Stimulated activated CD4-positive, alpha-beta T cell treated with anti-CD3 and anti-CD28 coated beads, Interleukin-12 subunit alpha, Interleukin-12 subunit beta, amount 100 ng/mL, for 4 hours (primary cell): ENCODE measurements at regions not wholly inside any gene's neighbourhood (a gene's known extent, or its start where the extent isn't known, plus 50 kb on each side); places are given as distances from the start of the nearest gene placed in this dataset.
"Not testable (repeated sequence)": the region's sequence is repeated elsewhere in the genome, so short reads cannot be mapped to it uniquely, and the experiment has no call there.

Experiments used
- DNase-seq: peaks from one replicate; pipeline ENCODE4 v3.0.0-alpha.2; 2020

DNA sequence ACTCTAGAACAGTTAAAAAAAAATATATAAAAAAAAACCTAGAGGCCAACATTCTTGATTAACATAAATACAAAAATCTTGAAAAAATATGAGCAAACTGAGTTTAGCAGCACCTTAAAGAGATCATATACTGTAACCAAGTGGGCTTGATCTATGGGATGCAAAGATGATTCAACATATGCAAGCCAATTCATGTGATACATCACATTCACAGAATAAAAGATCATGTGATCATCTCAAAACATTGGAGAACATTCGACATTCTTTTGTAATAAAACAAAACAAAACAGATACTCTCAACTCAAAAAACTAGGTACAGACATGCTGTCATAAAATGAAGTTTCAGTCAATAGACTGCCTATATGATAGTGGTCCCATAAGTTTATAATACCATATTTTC is 165.4 kb upstream of the NDST4 start:
- no peak for DNase-seq

- DNase-seq: no peak
Observed at GRCh38 chr4:115275615-115276014, 162.2 kb upstream of the NDST4 start.

DNA sequence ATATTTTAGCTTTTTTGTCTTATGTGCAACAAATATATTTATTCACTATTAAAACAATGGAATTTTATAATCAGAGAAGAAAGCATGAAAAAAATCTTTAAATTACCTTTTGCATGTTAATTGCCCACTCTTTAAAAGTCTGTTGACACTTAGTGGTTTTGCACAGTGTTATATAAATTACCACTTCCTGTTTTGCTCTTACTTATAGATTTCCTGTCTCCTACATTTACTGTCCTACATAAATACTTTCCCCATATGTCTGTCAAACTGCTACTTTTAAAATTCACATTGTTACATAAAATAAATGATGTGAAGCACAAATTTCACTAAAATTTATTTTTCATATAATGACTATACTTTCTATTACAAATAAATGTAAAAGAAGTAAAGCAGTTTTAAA is 161.1 kb upstream of the NDST4 start:
- DNase-seq: no peak

DNA sequence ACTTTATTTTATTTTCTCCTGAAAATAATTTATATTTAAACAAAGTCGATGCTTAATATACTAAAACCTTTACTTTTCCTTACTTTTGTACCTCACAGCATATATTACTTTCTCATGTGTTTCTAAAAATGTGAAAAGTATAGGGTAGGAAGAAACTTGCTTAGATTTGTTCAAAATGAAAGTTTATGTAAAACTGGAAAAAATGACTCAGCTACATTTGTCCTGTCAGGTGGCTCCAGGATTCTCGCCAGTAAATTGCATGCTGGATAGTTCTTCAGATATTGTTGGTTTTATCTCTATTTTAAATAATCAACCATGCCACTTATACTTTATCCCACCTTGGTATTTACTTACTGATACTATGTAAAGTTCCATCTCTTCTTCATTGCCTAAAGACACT is 159.2 kb upstream of the NDST4 start:
- no peak for DNase-seq

GRCh38 chr4:115272185-115272584 is 158.8 kb upstream of the NDST4 start:
- no peak for DNase-seq

DNA sequence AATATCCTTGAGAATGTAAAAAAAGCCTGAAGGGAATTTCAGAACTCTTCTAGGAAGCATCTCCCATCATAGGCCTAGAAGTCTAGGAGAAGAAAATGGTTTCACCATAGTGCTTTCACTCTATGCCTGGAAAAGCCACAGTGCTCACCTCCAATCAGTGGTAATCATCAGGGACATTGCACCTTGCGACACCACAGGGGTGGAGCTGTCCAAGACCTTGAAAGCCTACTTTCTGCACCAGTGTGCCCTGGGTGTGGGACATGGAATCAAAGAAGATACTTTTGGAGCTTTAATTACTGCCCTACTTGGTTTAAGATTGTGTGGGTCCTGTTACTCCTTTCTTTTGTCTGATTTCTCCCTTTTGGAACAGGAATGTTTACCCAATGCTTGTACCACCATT is 146.8 kb upstream of the NDST4 start:
- DNase-seq: no peak

- no peak for DNase-seq
Observed at GRCh38 chr4:115259642-115260041, 146.2 kb upstream of the NDST4 start.

DNA sequence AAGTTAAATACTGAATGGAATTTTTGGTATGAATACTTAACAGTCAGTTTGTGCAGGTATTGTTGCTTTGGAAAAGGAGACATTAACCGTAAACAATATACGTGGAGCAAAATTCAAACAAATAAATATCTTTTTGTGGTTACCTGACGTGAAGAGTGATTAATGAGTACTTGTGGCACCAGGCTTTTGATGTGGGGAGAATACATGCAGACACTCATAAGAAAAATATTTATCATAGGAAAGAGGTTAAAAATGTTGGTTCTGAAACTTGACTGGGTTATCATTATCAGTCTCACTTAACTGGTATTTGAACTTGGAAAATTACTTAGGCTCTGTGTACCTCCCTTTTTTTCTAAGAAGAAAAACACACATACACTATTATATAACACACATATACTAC is 136.4 kb upstream of the NDST4 start:
- DNase-seq: no peak

GRCh38 chr4:115234405-115235093 is 121.1 kb upstream of the NDST4 start:
- DNase-seq: no peak

GRCh38 chr4:115233600-115233999 is 120.2 kb upstream of the NDST4 start:
- no peak for DNase-seq

GRCh38 chr4:115229873-115230272 is 116.5 kb upstream of the NDST4 start:
- DNase-seq: no peak

DNA sequence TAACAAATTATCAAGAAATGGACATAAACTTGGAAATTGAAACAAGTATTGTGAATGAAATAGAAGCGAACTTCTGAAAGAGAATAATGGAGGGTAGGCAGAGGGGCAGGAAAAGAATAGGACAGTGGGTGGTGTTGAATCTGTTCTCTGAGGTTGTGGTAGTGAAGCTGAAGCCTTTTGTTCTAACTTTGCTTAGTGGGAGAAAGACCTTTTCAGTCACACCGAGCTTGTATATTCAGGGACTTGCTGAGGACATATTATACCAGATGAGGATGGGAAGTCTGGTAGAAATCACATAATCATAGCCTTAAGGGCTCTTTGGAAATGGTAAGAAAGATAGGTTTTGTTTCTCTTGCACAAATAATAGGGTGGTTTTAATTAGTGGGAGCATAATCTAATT is 115.4 kb upstream of the NDST4 start:
- no peak for DNase-seq

DNA sequence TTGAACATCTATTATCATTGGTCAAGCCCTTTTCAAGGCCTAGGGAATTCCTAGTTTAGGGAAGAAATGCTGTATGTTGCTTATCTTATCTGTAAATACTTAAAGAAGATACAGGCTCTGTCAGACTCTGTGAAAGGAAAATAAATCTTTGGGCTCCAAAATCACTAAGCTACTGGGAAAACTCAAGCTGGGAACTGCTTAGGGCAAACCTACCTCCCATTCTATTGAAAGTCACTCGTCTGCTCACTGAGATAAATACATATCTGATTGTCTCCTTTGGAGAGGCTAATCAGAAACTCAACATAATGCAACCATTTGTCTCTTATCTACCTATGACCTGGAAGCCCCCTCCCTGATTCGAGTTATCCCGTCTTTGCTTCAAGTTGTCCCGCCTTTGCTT is 108.6 kb upstream of the NDST4 start:
- no peak for DNase-seq

DNA sequence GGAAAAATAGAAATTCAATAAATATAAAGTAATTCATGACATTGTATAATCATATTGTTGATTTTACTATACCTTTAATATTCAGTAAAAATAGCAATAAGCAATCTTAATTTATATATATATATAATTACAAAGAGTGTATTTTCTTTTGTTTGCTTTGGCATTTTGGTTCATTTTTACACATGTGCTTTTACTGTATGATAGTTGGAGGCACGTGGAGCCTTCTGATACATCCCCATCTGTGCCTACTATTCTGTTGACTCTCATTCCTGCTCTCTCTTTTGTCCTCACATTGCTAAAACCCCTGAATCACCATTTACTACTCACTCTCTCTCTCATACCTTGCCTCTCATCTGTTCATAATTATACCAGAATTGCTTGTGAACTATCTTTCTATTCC is 106.4 kb upstream of the NDST4 start:
- DNase-seq: no peak

- DNase-seq: no peak
Observed at GRCh38 chr4:115219315-115219860, 106.0 kb upstream of the NDST4 start.

DNA sequence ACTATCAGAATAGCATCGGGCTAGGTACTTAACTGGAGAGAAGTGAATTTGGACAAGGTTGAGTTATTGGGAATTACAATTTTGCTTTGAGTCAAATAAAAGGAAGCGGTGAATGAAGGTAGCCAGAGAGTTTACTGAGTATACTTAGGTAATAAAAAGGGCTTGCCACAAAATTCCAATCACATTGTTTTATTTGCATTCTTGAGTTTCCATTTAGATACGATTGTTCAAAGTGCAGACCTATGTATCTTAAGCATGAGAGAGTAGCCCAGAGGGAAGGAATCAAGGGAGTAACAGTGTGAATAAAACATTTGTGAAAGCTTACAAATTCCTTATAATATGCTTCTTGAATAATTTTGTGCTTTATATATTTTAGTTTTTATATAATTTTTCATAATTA is 102.5 kb upstream of the NDST4 start:
- DNase-seq: no peak

GRCh38 chr4:115213716-115214115 is 100.3 kb upstream of the NDST4 start:
- no peak for DNase-seq

DNA sequence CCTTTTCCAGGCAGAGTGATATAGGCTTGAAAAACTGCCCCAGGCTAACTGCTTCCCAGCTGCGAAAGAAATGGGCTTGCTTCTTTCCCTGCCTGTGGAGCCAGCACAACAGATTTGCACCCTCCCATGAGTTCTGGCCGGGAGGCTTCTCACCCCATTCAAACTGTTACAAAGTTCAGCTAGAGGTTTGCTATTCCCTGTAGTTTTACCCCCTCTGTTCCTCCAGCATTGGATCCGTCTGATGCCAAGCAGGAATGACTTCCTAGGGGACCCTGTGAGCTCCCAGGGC is 87.6 kb upstream of the NDST4 start:
- DNase-seq: no peak

DNA sequence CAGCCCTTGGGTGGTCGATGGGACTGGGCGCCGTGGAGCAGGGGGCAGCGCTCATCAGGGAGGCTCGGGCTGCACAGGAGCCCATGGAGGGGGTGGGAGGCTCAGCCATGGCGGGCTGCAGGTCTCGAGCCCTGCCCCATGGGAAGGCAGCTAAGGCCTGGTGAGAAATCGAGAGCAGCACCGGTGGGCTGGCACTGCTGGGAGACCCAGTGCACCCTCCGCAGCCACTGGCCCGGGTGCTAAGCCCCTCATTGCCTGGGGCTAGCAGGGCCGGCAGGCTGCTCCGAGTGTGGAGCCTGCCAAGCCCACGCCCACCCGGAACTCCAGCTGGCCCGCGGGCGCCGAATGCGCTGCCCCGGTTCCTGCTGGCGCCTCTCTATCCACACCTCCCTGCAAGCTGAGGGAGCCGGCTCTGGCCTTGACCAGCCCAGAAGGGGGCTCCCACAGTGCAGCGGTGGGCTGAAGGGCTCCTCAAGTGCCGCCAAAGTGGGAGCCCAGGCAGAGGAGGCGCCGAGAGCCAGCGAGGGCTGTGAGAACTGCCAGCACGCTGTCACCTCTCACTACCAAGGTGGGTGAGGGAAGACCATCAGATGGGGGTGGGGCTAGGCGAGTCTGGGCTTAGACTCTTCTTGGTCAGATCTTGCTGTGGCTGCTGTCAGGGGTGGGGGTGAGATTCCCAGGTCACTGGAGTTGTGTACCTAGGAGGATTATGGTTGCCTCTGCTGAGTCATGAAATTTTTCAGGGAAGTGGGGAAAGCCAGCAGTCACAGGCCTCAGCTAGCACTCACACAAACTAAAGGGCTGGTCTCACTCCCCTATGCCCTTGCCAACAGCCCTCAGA is 87.0 kb upstream of the NDST4 start:
- not testable (repeated sequence) for DNase-seq

DNA sequence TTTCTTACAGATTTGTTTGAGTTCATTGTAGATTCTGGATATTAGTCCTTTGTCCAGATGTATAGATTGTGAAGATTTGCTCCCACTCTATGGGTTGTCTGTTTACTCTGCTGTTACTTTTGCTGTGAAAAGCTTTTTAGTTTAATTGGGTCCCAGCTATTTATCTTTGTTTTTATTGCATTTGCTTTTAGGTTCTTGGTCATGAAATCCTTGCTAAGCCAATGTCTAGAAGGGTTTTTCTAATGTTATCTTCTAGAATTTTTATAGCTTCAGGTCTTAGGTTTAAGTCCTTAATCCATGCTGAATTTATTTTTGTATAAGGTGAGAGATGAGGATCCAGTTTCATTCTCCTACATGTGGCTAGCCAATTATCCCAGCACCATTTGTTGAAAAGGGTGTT is 81.2 kb upstream of the NDST4 start:
- not testable (repeated sequence) for DNase-seq

DNA sequence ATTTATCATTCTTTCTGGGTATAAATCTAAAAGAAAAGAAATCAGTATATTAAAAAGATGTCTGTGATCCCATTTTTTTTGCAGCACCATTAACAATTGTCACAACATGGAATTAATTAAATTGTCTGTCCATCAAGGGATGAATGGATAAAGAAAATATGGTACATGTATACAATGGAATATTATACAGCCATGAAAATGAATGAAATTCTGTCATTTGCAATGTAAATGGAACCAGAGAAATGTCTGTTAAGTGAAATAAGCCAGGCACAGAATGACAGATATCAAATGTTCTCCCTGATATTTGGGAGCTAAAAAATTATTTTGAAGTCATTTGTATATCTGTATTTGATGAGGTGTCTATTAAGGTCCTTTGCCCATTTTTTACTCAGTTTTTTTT is 77.1 kb upstream of the NDST4 start:
- no peak for DNase-seq

- DNase-seq: no peak
Observed at GRCh38 chr4:115187136-115187535, 73.7 kb upstream of the NDST4 start.

- DNase-seq: not testable (repeated sequence)
Observed at GRCh38 chr4:115179438-115180062, 66.1 kb upstream of the NDST4 start.

DNA sequence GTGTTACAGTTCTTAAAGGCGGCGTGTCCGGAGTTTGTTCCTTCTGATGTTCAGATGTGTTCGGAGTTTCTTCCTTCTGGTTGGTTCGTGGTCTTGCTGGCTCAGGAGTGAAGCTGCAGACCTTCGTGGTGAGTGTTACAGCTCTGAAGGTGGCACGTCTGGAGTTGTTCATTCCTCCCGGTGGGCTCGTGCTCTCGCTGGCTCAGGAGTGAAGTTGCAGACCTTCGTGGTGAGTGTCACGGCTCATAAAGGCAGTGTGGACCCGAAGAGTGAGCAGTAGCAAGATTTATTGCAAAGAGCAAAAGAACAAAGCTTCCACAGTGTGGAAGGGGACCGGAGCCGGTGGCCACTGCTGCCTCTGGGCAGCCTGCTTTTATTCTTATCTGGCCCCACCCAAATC is 65.3 kb upstream of the NDST4 start:
- DNase-seq: not testable (repeated sequence)
